HG02798 (cell line): ENCODE measurements at regions not wholly inside any gene's neighbourhood (a gene's known extent, or its start where the extent isn't known, plus 50 kb on each side); places are given as distances from the start of the nearest gene placed in this dataset.

Experiments used
- ATAC-seq: cut with Tn5 transposase; IDR thresholded peaks from one replicate; pipeline ENCODE4 v1.9.1; 2021; ENCODE audit warnings: mild to moderate bottlenecking; ENCODE audit not compliant: unreplicated experiment, poor library complexity

- ATAC-seq, result no peak
Measured at GRCh38 chr1:221098471-221099405, 219.5 kb downstream of the HLX start.

- no peak for ATAC-seq
Measured at GRCh38 chr1:221099747-221100595, 220.7 kb downstream of the HLX start.

- ATAC-seq, result no peak
Measured at GRCh38 chr1:221100611-221101010, 221.4 kb downstream of the HLX start.

GRCh38 chr1:221101807-221102605, 222.8 kb downstream of the HLX start:
- ATAC-seq, result no peak

GRCh38 chr1:221104596-221104995, 225.4 kb downstream of the HLX start:
- ATAC-seq, result no peak

- no peak for ATAC-seq
Measured at GRCh38 chr1:221105578-221105977, 226.3 kb downstream of the HLX start.

GRCh38 chr1:221106616-221107015, 227.4 kb downstream of the HLX start:
- ATAC-seq, result no peak

GRCh38 chr1:221109930-221110329, 230.7 kb downstream of the HLX start:
- no peak for ATAC-seq

GRCh38 chr1:221117133-221117532, 237.9 kb downstream of the HLX start:
- ATAC-seq, result no peak

- no peak for ATAC-seq
Measured at GRCh38 chr1:221117548-221117951, 238.3 kb downstream of the HLX start.

GRCh38 chr1:221118176-221118937, 239.1 kb downstream of the HLX start:
- ATAC-seq, result no peak

- no peak for ATAC-seq
Measured at GRCh38 chr1:221118938-221119320, 239.7 kb downstream of the HLX start.

- no peak for ATAC-seq
Measured at GRCh38 chr1:221122501-221122900, 243.3 kb downstream of the HLX start.

GRCh38 chr1:221125976-221126375, 246.7 kb downstream of the HLX start:
- ATAC-seq, result no peak

- ATAC-seq, result no peak
Measured at GRCh38 chr1:221137666-221138065, 258.4 kb downstream of the HLX start.

GRCh38 chr1:221138516-221138915, 259.3 kb downstream of the HLX start:
- ATAC-seq, result no peak

GRCh38 chr1:221139991-221140390, 260.7 kb downstream of the HLX start:
- no peak for ATAC-seq

- ATAC-seq, result no peak
Measured at GRCh38 chr1:221141096-221141495, 261.9 kb downstream of the HLX start.

- no peak for ATAC-seq
Measured at GRCh38 chr1:221141606-221142285, 262.5 kb downstream of the HLX start.
